ENCODE measurements at regions not wholly inside any gene's neighbourhood (a gene's known extent, or its start where the extent isn't known, plus 50 kb on each side); places are given as distances from the start of the nearest gene placed in this dataset.

GRCh38 chr15:95541301-95541700, 789.2 kb upstream of the NR2F2 start:
- DNase-seq: no peak

GRCh38 chr15:95549168-95549738, 781.2 kb upstream of the NR2F2 start:
- no peak for DNase-seq

GRCh38 chr15:95550702-95551101, 779.8 kb upstream of the NR2F2 start:
- no peak for DNase-seq

- DNase-seq: no peak
Observed at GRCh38 chr15:95556225-95556624, 774.3 kb upstream of the NR2F2 start.

DNA sequence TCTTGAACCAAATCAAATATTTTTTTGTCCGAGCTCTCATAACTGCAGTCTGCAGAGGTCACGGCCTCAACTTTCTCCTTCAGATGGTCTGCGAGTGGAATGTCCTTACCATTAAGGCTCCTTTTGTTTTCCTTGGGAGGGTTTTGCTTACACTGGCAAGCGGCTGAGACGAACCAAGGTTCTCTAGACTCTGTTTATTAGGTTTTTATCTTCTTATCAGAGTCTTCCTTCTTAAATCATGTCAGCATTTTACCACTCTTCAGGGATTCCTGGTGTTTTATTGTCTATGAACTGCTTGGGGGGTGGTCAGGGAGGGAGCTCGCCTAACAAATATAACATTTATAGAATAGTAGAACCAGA, 773.7 kb upstream of the NR2F2 start:
- no peak for DNase-seq

DNA sequence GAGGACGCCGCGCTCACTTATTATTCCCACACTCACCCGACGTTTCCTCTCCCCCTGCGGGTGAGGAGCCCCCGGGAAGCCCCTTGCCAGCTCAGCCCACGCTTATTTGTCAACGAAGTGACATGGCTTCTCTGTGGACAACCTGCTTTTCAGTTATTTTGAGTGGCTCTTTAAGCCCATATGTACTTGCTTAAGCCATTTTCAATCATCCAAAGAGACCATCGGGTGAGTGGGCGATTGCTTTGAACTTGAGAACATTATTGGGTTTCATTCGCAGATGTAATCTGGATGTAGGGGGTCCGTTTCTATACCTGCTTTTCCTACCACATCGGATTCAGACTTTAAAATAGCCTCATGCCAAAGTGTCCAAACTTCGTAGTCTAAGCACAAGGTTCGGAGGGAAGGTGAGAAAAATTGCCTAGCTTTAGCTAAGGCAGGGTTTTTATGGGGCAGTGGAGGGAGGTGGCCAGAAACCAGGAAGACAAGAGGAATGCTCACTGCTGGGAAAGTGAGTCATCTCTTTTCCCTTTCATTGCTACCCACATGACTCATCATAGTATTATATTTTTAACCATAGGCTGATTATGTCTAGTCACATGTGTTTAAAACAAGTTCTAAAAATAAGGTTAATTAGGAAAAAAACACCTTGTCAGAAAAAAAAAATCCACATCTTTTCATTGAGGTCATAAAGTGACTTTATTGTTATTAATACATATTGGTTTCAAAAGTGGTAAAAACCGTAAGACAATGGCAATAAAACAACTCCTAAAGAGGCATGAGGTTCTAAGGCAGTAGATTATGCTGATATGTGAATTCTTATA, 773.1 kb upstream of the NR2F2 start:
- DNase-seq: no peak

- DNase-seq: no peak
Observed at GRCh38 chr15:95558131-95558530, 772.4 kb upstream of the NR2F2 start.

DNA sequence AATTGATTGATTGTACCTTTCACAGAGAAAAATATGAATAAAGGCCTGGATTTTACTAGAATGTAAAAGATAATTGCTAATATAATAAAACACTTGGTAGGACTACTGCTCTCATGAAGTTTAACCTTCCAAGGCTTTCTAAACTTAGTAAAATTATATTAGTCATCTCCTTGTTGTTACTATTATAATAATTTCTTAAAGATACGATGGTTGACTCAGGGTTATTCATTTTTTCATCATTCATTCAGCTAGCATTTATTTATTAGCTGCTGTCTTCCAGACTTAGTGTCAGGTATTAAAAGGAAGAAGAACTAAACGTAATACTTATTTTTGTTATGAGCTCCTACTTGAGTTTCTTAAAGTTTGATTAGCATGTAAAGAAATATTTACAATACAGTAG, 771.6 kb upstream of the NR2F2 start:
- DNase-seq: no peak

- no peak for DNase-seq
Observed at GRCh38 chr15:95559875-95560394, 770.6 kb upstream of the NR2F2 start.

- no peak for DNase-seq
Observed at GRCh38 chr15:95561463-95561862, 769.0 kb upstream of the NR2F2 start.

GRCh38 chr15:95563634-95564033, 766.9 kb upstream of the NR2F2 start:
- DNase-seq: no peak

DNA sequence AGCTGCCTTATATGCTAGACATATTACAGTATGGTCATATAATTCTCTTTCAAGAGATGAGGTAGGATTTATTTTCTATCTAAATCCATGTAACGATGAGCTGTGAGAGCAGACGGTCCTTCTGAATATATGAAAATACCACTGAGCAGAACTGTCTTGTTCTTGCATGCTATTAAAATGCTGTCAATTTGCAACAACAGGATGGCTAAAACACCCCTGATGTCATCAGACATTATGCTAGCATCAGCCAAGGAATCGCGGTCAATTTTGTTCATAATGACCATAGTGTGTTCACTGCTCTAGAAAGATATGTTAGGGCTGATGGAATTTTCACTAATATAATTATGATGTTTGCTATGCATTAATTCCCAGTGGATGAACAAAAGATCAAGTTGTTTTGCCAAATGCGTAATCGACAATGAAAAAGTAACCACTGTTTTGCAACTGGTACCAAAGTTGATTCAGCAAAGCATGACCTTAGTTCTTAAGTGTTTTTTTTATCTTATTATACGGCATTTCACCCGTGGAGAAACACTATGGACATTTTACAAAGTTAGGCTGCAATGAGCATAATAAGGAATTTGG, 765.4 kb upstream of the NR2F2 start:
- DNase-seq: no peak

- no peak for DNase-seq
Observed at GRCh38 chr15:95565690-95566089, 764.8 kb upstream of the NR2F2 start.

GRCh38 chr15:95567686-95568085, 762.8 kb upstream of the NR2F2 start:
- DNase-seq: no peak

DNA sequence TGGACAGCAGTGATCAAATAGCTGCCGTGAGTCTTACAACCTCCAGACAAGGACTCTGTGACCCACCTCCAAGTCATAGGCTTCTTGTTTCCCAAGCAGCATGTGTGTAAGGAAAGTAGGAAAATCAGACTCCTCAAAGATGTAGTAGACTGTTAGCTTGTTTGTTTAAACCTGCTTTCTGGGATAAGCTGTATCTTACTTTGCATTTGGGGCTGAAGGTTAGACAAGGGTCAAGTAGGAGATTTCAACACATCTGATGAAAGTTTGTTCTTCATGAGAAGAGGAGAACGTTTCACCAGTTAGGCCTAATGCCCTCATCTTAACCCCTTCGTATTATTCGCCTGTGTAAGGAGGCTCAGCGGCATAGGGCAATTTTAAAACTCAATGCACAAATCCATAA, 756.4 kb upstream of the NR2F2 start:
- no peak for DNase-seq

DNA sequence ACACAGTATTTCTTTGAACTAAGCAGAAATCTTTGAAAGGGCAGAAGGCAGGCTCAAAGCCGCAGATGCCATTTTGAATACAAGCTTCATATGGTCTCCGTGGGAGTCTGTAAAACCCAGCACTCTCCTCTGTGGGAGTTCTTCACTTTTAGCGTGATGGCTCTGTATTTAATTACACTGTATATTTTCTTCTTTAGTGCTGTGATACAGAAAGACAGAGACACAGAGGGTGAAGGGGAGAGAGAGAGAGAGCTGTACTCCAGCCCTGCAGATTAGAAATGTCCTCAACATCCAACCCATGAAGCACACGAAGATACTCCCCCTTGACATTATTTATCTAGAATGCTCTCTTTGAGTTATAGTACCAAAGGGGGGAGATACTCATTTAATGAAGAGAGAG, 752.6 kb upstream of the NR2F2 start:
- DNase-seq: no peak

DNA sequence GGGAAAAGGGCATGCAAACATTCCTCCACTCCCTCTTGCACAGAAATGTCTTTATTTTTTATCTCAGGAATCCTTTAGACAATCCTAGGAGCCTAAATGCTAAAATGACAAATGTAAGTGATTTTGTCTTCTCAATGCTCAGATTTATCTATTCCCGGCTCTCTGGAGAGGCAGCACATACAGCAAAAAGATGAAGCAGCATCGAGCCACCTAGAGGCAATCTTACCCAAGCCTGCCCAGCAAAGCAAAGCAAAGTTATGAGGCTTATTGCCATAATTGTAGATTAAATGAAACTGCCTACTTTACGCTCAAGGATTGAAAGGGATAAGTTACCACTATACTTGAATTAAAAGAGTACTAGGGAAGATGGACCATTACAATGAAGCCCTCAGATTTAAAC, 750.4 kb upstream of the NR2F2 start:
- DNase-seq: no peak

GRCh38 chr15:95581595-95581994, 748.9 kb upstream of the NR2F2 start:
- DNase-seq: no peak

DNA sequence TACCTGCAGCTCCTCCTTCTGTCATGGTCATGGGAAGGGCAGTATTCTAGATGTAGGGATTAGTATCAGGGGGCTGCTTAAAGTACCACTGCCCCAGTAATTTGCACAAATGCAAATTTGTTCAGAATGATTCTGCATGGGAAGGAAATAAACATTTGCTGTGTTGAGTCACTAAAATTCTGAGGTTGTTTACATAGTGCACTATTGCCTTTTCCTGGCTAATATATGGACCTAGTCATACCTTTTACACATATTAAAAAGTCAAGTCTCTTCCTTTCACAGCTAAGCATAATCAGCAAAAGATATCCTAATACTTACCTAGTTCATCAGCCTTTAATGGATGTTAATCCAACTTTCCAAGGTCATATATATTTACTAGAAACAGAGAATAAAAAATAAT, 746.4 kb upstream of the NR2F2 start:
- DNase-seq: no peak

DNA sequence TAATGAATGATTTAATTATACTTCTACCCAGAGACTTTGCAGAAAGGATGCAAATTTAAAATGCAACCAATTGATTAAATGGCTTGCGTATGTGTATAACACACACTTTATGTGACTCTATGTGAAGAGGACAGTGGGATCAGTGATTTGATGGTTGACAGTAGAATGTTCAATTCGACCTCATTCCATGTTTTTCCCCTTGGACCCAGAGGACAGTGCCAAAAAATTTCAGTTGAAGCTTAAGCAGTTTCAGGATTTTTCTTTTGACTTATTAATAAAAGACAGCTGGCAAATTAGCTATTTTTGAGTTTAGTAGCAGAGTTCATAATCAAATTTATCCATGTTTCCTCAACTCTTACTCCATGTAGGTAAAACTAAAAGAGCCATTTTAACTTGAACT, 742.4 kb upstream of the NR2F2 start:
- no peak for DNase-seq

GRCh38 chr15:95590533-95591044, 739.9 kb upstream of the NR2F2 start:
- DNase-seq: no peak

GRCh38 chr15:95591270-95591669, 739.2 kb upstream of the NR2F2 start:
- DNase-seq: no peak

- no peak for DNase-seq
Observed at GRCh38 chr15:95591886-95592285, 738.6 kb upstream of the NR2F2 start.

DNA sequence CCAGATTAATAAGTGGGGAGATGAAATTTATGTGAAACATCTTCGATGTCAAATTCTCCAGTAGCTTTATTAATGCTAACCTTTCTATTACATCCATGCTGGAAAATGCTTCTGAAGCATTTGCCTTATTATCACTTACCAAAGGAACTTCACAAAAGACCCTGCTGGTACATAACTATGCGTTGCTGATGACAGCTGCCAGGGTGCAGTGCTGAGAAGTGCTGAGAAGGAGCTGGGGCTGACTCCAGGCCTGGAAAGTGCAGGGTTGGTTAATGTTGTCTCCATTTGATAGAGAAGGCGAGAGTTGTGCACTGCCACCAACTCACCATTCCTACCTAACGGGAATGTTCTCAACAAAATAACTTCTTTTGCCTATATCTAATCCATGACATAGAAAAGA, 736.0 kb upstream of the NR2F2 start:
- no peak for DNase-seq

Data from AML-193 (cell line).